Immature natural killer cell (primary cell): ENCODE measurements at regions not wholly inside any gene's neighbourhood (a gene's known extent, or its start where the extent isn't known, plus 50 kb on each side); places are given as distances from the start of the nearest gene placed in this dataset.
"Not testable (repeated sequence)": the region's sequence is repeated elsewhere in the genome, so short reads cannot be mapped to it uniquely, and the experiment has no call there.

Experiments used
- DNase-seq, 3 donors: peaks; one replicate each; pipeline ENCODE4 v3.0.0; 2022; ENCODE audit warnings: mixed read lengths in 1 of 3
- H3K27ac Mint-ChIP-seq, 6 donors: one replicate each; pipeline ENCODE4 v1.8.0; 2020; ENCODE audit warnings: mixed read lengths in 6 of 6, mild to moderate bottlenecking in 5 of 6, inconsistent platforms in 4 of 6, moderate library complexity in 3 of 6
- H3K27me3 Mint-ChIP-seq, 3 donors: one replicate each; pipeline ENCODE4 v1.8.0; 2020 to 2021; ENCODE audit warnings: low read depth in 3 of 3, mild to moderate bottlenecking in 3 of 3, mixed read lengths in 3 of 3, moderate library complexity in 3 of 3, inconsistent platforms in 1 of 3
- H3K36me3 Mint-ChIP-seq, 3 donors: one replicate each; pipeline ENCODE4 v1.8.0; 2020; ENCODE audit warnings: mixed read lengths in 3 of 3, inconsistent platforms in 2 of 3, mild to moderate bottlenecking in 2 of 3
- H3K4me1 Mint-ChIP-seq, 2 donors: one replicate each; pipeline ENCODE4 v1.8.0; 2020; ENCODE audit warnings: inconsistent platforms in 2 of 2, mild to moderate bottlenecking in 2 of 2, mixed read lengths in 2 of 2, moderate library complexity in 1 of 2
- H3K4me3 Mint-ChIP-seq, 5 donors: one replicate each; pipeline ENCODE4 v1.8.0; 2020; ENCODE audit warnings: mild to moderate bottlenecking in 5 of 5, mixed read lengths in 5 of 5, inconsistent platforms in 3 of 5, moderate library complexity in 3 of 5
- H3K9me3 Mint-ChIP-seq, 6 donors: one replicate each; pipeline ENCODE4 v1.8.0; 2020; ENCODE audit warnings: mild to moderate bottlenecking in 6 of 6, mixed read lengths in 6 of 6, inconsistent platforms in 4 of 6, moderate library complexity in 3 of 6

DNA sequence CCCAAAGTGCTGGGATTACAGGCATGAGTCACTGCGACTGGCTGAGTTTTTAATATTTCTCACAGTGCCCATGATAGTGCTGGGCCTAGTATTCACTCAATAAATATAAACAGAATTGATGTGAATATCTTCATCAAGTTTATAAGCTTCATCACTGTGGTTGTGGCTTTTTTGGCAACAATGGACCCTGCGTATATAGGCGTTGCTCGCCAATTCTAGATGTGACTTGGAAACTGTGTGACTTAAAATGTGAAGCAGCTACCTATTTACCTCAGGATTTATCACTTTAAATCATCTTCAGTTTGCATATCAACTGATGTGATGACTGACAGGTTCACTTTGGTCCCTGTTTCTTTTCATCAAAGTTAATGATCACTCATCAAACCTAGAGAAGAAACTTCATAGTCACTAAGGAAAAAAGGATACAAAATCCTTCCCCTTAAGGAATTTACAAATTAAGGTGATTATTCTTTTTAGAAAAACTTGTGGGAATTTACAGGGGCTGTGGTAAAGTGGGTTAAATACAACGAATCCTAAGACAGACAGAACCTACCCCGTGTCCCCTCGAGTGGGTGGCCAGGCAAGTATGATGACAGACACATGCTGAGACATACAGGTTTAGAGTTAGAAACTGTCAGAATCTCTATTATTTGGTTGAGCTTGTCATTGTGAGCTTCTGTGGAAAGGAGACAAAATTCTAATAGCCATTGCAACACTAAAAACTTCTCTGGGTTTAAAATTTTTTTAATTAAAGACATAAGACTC, 101.3 kb downstream of the AKAP11 start:
- no peak for DNase-seq
- Mint-ChIP-seq H3K27ac (no peak overlapping the region), H3K9me3 (no peaks in the 10 kb centered on the region), H3K4me1 (peaks cover 13% of the 10 kb centered on the region in 2 donors), H3K4me3 (no peak overlapping the region), H3K36me3 (no peaks in the 10 kb centered on the region), H3K27me3 (peaks cover 0 to 3% (median 2%) of the 10 kb centered on the region in 3 donors)

DNA sequence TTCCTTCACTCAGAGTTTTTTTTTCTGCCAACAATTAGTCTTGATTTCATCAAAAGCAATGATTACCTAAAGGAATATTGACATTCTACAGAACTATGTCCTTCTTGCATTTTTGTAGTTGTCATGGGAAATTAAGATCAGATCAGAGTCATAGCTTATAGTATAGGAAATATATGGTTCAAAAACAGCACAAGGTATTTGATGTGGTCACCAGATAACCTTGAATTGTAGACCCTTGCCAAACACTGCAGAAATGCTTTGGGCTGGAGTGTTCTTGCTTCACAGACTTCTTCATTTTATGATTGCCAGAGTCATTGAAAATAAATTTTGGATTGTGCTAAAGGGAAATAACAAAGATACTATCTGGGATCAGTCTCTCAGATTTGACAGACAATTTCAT, 103.7 kb downstream of the AKAP11 start:
- Mint-ChIP-seq H3K4me3 (no peak overlapping the region), H3K4me1 (peaks cover 37% of the 10 kb centered on the region in 2 donors), H3K27me3 (peaks cover 0 to 5% (median 2%) of the 10 kb centered on the region in 3 donors), H3K27ac (peak overlapping the region in 2 of 6 donors; percentile 71 to 81), H3K36me3 (no peaks in the 10 kb centered on the region), H3K9me3 (no peaks in the 10 kb centered on the region)
- no peak for DNase-seq

DNA sequence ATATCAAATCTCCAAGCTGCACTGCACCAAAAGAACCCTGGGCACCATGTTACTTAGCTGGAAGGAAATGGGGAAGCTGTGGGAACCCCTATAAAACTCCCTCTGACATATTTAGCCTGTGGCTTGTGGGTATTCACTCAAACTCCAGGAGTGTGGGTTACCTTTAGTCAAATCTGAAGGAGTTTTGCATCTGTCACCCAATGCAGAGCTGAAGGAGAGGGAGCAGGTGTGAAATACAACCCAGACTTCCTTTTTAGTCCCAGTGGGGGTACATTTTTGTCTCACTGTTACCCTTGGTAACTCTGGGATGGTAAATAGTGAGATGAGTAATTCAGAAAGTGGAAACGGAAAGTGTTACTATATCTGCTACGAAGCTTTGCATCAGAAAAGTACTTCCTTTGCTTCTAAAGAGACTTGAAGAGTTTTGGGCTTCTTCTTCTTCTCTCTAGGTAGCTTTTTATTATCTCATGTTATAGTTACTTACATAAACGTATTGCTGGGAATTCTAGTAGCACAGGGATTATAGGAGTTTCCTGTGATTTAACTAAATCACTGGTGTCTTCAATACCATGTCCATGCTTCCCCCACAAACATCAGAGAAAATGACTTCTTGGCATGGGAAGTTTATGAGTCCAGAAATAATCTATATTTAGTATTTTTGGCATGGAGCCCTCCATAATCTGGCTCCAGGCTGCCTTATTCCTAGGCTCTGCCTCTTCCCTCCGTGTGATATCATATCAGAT, 105.9 kb downstream of the AKAP11 start:
- Mint-ChIP-seq H3K27ac (peak overlapping the region; percentile 81 to 94 (median 90)), H3K4me3 (peak overlapping the region; percentile 58 to 68 (median 61)), H3K27me3 (peaks cover 2 to 7% (median 2%) of the 10 kb centered on the region in 3 donors), H3K36me3 (no peaks in the 10 kb centered on the region), H3K9me3 (no peaks in the 10 kb centered on the region), H3K4me1 (peaks cover 40 to 47% of the 10 kb centered on the region in 2 donors)
- peak; percentile 72 to 81 (median 76) for DNase-seq

DNA sequence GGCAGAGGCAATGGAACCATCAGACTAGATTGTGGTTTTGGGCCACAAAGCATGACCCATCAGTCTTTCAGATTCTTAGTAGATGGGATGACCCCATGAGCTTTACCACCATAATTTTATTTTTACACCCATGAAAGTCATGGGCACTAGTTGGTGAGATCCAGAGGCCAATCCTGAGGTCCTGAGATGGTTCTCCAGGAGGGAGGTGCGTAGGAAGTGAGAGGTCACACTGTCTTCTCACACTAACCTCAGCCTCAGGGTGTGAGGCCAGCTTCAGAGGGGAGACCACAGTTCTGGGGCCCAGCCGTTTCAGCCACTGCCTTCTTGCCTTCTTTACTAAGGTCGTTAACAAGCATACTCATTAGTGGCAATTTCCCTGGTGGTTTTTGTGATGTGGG, 106.4 kb downstream of the AKAP11 start:
- Mint-ChIP-seq H3K4me1 (peaks cover 40 to 47% of the 10 kb centered on the region in 2 donors), H3K36me3 (peaks cover 0 to 4% (median 0%) of the 10 kb centered on the region in 3 donors), H3K27ac (peak overlapping the region; percentile 81 to 94 (median 90)), H3K4me3 (peak overlapping the region; percentile 58 to 68 (median 61)), H3K27me3 (peaks cover 2 to 7% (median 4%) of the 10 kb centered on the region in 3 donors), H3K9me3 (no peaks in the 10 kb centered on the region)
- DNase-seq = peak; percentile 53 to 63 (median 60)

DNA sequence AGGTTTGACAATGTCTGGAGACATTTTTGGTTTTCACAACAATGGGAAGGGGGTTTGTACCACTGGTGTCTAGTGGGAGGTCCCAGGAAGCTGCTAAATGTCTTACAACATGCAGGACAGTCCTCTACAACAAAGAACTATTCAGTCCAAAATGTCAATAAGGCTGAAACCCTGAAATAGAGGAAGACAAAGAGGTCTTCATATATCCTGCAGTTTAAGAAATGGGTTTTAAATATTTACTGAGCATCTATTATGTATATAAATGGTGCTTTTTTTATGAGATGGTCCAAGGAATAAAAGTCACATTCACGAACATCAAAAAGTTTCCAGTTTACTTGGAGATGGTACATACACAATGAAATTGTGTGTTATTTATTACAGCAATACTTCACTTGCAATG, 107.3 kb downstream of the AKAP11 start:
- peak overlapping the region; percentile 46 to 68 (median 60) for H3K4me3 Mint-ChIP-seq
- peak overlapping the region; percentile 81 to 94 (median 90) for H3K27ac Mint-ChIP-seq

DNA sequence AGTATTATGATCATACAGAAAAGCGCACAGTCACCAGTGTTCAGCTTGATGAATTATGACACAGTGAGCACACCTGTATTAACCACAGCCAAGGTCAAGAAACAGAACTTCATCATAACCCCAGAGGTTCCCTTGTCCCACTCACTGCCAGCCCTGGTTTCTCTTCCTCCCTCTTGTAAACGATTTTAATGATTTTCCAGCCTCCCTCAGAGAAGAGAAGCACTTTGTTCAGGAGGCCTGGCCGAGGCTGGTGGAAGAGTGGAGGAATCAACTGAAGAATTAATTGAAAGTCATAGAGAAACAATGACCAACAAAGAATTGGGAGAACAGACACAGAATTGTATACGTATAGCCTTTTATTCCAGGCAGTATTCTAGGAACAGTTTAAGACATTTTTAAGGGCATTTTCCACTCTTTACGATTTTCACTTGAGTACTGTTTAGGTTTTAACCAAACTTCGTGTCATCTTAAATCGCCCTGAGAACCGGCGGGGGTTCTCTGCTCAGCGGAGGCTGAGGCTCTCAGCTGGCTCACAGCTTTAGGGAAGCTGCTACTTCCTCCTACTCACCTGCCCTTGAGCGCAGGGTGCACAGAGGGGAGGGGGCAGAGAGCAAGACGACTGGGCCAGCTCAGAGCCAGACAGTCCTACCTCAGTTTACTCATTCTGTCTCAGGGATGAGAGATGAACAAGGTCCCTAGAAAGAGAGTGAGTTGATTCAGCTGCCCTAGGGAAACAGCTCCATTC, 108.6 kb downstream of the AKAP11 start:
- Mint-ChIP-seq H3K4me3 (peak overlapping the region in 2 of 5 donors; percentile 38 to 64), H3K27ac (peak overlapping the region in 3 of 6 donors; percentile 34 to 77 (median 71)), H3K9me3 (no peaks in the 10 kb centered on the region), H3K36me3 (peaks cover 0 to 4% (median 0%) of the 10 kb centered on the region in 3 donors), H3K27me3 (peaks cover 2 to 7% (median 4%) of the 10 kb centered on the region in 3 donors), H3K4me1 (peaks cover 40 to 47% of the 10 kb centered on the region in 2 donors)
- no peak for DNase-seq

More for the DNA sequence above, 107.3 kb downstream of the AKAP11 start:
- Mint-ChIP-seq H3K27me3 (peaks cover 2 to 7% (median 4%) of the 10 kb centered on the region in 3 donors), H3K4me1 (peaks cover 40 to 47% of the 10 kb centered on the region in 2 donors), H3K36me3 (peaks cover 0 to 4% (median 0%) of the 10 kb centered on the region in 3 donors), H3K9me3 (no peaks in the 10 kb centered on the region)
- DNase-seq = no peak

DNA sequence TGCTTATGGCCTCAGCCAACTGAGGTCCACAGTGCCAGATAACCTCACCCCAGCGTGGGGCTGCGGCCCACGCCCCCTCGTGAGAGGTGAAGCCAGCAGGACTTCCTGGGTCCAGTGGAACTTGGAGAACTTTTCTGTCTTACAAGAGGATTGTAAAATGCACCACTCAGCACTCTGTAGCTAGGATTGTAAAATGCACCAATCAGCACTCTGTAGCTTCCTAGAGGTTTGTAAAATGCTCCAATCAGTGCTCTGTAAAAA, 109.1 kb downstream of the AKAP11 start:
- peaks cover 40 to 47% of the 10 kb centered on the region in 2 donors for H3K4me1 Mint-ChIP-seq
- no peak overlapping the region for H3K4me3 Mint-ChIP-seq
- DNase-seq = no peak
- H3K36me3 Mint-ChIP-seq = peaks cover 0 to 4% (median 0%) of the 10 kb centered on the region in 3 donors
- no peak overlapping the region for H3K27ac Mint-ChIP-seq
- H3K9me3 Mint-ChIP-seq = no peaks in the 10 kb centered on the region
- H3K27me3 Mint-ChIP-seq = peaks cover 2 to 7% (median 4%) of the 10 kb centered on the region in 3 donors

DNA sequence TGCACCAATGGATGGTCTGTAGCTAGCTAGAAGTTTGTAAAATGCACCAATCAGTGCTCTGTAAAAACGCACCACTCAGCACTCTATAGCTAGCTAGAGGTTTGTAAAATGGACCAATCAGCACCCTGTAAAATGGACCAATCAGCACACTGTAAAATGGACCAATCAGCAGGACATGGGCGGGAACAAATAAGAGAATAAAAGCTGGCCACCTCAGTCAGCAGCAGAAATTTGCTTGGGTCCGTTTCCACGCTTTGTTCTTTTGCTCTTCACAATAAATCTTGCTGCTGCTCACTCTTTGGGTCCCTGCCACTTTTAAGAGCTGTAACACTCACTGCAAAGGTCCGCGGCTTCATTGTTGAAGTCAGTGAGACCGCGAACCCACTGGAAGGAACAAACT, 109.5 kb downstream of the AKAP11 start:
- H3K9me3 Mint-ChIP-seq, H3K4me3 Mint-ChIP-seq, H3K27me3 Mint-ChIP-seq, H3K36me3 Mint-ChIP-seq, DNase-seq: not testable (repeated sequence)
- Mint-ChIP-seq H3K4me1 (peaks cover 40 to 47% of the 10 kb centered on the region in 2 donors), H3K27ac (peak overlapping the region in 1 of 6 donors; percentile 24)

DNA sequence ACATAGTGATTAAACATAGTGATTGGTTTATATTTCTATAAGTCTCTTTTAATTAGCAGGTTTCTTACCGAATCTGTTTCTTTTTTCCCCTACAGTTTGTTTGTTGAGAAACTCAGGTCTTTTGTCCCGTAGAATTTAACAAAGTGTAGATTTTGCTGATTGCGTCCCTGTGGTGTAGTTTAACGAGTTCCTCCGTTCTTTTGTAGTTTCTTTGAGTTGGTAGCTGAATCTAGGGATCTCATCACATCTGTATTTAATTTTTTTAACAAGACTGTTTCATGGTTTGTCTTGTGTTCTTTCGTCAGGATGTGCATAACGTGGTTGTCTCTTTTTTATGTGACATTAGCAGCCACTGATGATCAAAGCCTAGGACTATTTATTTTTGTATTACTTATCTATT, 111.1 kb downstream of the AKAP11 start:
- no peak for DNase-seq
- Mint-ChIP-seq H3K4me3 (no peak overlapping the region), H3K9me3 (no peaks in the 10 kb centered on the region), H3K27me3 (peaks cover 2 to 9% (median 4%) of the 10 kb centered on the region in 3 donors), H3K4me1 (peaks cover 42 to 52% of the 10 kb centered on the region in 2 donors), H3K27ac (no peak overlapping the region), H3K36me3 (peaks cover 0 to 4% (median 0%) of the 10 kb centered on the region in 3 donors)

DNA sequence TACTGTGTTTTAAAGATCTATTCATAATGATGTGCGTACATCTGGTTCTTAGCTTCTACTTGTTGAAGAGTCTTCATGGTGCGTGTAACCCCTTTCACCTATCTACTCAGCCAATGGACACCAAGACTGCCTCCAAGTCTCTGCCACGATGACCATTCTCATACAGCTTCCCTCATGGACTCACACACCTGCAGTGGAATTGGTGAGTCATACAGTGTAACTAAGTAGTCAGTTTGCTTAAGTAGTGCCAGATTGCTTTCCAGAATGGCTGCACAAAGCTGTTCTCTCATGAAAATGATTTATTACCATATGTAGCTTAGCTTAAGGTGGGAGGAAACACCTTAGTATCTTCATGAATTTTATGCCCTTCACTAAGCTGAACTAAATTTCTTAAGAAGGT, 112.3 kb downstream of the AKAP11 start:
- Mint-ChIP-seq H3K27ac (no peak overlapping the region), H3K9me3 (no peaks in the 10 kb centered on the region), H3K4me3 (no peak overlapping the region), H3K36me3 (peaks cover 0 to 4% (median 0%) of the 10 kb centered on the region in 3 donors), H3K27me3 (peaks cover 2 to 4% (median 4%) of the 10 kb centered on the region in 3 donors), H3K4me1 (peaks cover 38 to 51% of the 10 kb centered on the region in 2 donors)
- DNase-seq = no peak

DNA sequence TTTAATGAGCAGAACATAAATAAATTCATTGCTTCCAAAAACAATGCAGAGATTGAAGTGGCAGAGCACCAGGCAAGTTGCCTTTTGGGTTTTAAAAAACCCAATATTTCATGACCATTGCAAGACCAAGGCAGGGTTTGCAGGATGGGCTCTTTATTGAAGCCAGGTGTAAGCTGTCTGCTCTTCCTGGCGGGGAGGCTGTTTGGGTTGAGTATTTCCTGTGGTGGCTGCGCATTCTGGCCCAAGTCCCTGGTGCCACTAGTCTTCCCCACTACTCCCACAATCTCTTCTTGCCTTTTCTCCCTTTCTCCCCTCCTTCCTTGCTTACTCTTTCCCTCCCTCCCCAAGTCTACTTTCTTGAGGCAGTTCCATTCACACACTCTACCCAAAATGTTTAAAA, 116.4 kb downstream of the AKAP11 start:
- peak overlapping the region in 4 of 5 donors; percentile 0 to 51 (median 14) for H3K4me3 Mint-ChIP-seq
- H3K27me3 Mint-ChIP-seq = peaks cover 0 to 7% (median 4%) of the 10 kb centered on the region in 3 donors
- H3K4me1 Mint-ChIP-seq = peaks cover 43 to 47% of the 10 kb centered on the region in 2 donors
- H3K36me3 Mint-ChIP-seq = no peaks in the 10 kb centered on the region
- peak overlapping the region in 4 of 6 donors; percentile 7 to 23 (median 14) for H3K27ac Mint-ChIP-seq
- H3K9me3 Mint-ChIP-seq = peaks cover 0 to 2% (median 0%) of the 10 kb centered on the region in 6 donors
- no peak for DNase-seq

DNA sequence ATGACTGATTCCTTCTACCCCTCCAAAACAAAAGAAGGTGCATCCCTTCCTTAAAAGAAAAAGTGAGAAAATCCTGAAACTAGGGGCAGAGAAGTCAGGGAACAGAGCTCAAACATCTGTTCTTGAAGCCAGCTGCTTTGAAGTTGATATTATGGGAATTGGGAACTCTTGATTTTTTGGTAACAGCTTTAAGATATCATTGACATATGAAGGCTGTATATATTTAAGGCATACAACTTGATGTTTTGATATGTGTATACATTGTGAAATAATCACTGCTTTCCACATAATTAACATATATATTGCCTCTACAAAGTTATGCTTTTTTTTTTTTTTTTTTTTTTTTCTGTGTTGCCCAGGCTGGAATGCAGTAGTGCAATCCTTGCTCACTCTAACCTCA, 117.1 kb downstream of the AKAP11 start:
- Mint-ChIP-seq H3K4me1 (peaks cover 50 to 54% of the 10 kb centered on the region in 2 donors), H3K36me3 (no peaks in the 10 kb centered on the region), H3K27me3 (peaks cover 0 to 8% (median 4%) of the 10 kb centered on the region in 3 donors), H3K4me3 (no peak overlapping the region), H3K9me3 (peaks cover 0 to 3% (median 0%) of the 10 kb centered on the region in 6 donors), H3K27ac (no peak overlapping the region)
- no peak for DNase-seq

DNA sequence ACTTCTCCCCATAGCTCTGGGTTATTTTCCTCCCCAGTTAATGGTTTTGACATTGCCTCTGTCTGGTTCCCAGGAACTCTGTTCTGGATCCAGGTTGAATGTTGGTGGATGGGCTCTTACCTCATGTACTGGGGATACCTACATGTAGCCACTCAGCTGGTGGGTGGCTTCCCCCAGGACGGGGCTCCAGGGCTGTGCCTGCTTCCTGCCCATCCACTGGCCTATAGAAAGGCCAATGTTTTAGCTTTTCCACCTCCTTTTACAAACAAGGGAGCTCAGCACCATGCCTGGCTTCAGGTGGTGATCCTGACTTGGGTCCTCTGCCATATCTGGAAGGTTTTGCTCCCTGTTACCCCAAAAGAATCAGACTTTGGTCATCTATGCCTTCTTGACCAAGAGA, 120.2 kb downstream of the AKAP11 start:
- DNase-seq = no peak
- Mint-ChIP-seq H3K4me3 (peak overlapping the region; percentile 67 to 83 (median 70)), H3K27me3 (peaks cover 0 to 5% (median 5%) of the 10 kb centered on the region in 3 donors), H3K4me1 (peaks cover 73 to 77% of the 10 kb centered on the region in 2 donors), H3K36me3 (no peaks in the 10 kb centered on the region), H3K27ac (peak overlapping the region; percentile 81 to 93 (median 90)), H3K9me3 (peaks cover 0 to 3% (median 0%) of the 10 kb centered on the region in 6 donors)
